ENCODE measurements at regions not wholly inside any gene's neighbourhood (a gene's known extent, or its start where the extent isn't known, plus 50 kb on each side); places are given as distances from the start of the nearest gene placed in this dataset.
A peak's percentile ranks its signal among the peaks of the same experiment; 100 is the strongest.

DNA sequence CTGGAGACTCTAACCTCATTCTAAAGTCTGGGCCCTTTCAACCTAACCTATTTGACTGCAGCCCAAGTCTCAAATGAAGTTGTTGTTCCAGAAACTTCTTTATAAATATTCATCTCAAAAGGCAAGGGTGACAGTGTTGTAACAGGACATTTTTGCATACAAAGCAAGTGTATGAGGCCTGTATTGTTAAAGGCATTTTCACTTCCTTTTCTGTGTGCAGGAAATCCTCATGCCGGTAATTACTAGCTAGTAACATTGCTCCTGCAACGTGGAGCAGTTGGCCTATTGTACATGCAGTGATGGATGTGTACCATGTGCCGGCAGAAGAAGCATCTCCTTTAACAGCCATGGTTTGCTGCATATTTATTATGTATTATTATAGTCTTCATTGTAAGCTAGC is 156.5 kb upstream of the RMST start:
- H3K9me1 ChIP-seq (replicated peaks; ENCODE audit: control insufficient read depth, extremely low read depth, insufficient read depth, low read length) = no peaks in the 10 kb centered on the region
- no peak overlapping the region for H3K27ac ChIP-seq (ENCODE audit: insufficient read depth, low read depth, low read length)
- no peak overlapping the region for H2AFZ ChIP-seq (ENCODE audit: low read depth, low read length)
- no peaks in the 10 kb centered on the region for H3K4me1 ChIP-seq (ENCODE audit: control insufficient read depth, extremely low read depth, insufficient read depth, low read length)
- H3K9ac ChIP-seq (replicated peaks; ENCODE audit: extremely low read depth, insufficient read depth, low read length) = no peak overlapping the region
- ChIA-PET POLR2A (no interaction called here), CTCF (interaction anchor here (1.4 to 2.4 kb wide), 2 partner anchors 316 to 319 kb away, joined by 7 to 14 read pairs; no protein-coding TSS in a partner anchor)
- no peaks in the 10 kb centered on the region for H4K20me1 ChIP-seq (replicated peaks; ENCODE audit: control insufficient read depth, extremely low read depth, insufficient read depth, low read length)
- intact Hi-C loops (cut with micrococcal nuclease) (no loop called here), dilution Hi-C loops (cut with MboI; ENCODE audit: extremely low pct_ligation_motif_present, low sequenced_read_pairs) (no loop called here)
- no peaks in the 10 kb centered on the region for H3K9me3 ChIP-seq (replicated peaks; ENCODE audit: control insufficient read depth, insufficient read depth, low read length)
- H3K4me2 ChIP-seq (ENCODE audit: insufficient read depth, low read length) = no peak overlapping the region
- FAIRE-seq (peak; percentile 76), DNase-seq (ENCODE audit: low read depth, low spot score) (peak; percentile 18)
- H3K4me3 ChIP-seq (replicated peaks in 1 of 3; ENCODE audit: insufficient read depth in 1 of 3, low read depth in 1 of 3, low read length in 3 of 3) = no peak overlapping the region
- H3K79me2 ChIP-seq (ENCODE audit: control insufficient read depth, insufficient read depth, low read length) = no peaks in the 10 kb centered on the region
- no peaks in the 10 kb centered on the region for H3K36me3 ChIP-seq (ENCODE audit: control insufficient read depth in 2 of 2, extremely low read depth in 1 of 2, insufficient read depth in 2 of 2, low read length in 2 of 2)
- peaks cover 0 to 1% of the 10 kb centered on the region in 2 experiments for H3K27me3 ChIP-seq (ENCODE audit: control insufficient read depth in 2 of 2, insufficient read depth in 2 of 2, low read length in 2 of 2)
- no TSS peak for BruUV-seq (replicated peaks)
- no peak for TF ChIP-seq EZH2 (IDR thresholded peaks at IDR 0.05; ENCODE audit: borderline replicate concordance, low read depth, low read length, severe bottlenecking)
- TF ChIP-seq POLR2A (IDR thresholded peaks at IDR 0.05; ENCODE audit: low read depth, low read length) = no peak
- no peak for TF ChIP-seq JUN (IDR thresholded peaks at IDR 0.05; ENCODE audit: borderline replicate concordance, insufficient read depth, insufficient read length, low read depth)
- TF ChIP-seq CTCF (IDR thresholded peaks at IDR 0.05; ENCODE audit: extremely low read depth in 1 of 2, insufficient read depth in 1 of 2, low read depth in 1 of 2, low read length in 2 of 2) = no peak
- no peak for TF ChIP-seq POLR2AphosphoS5 (IDR thresholded peaks at IDR 0.05; ENCODE audit: insufficient read depth, low read depth, low read length)
- no peak for TF ChIP-seq FOS (IDR thresholded peaks at IDR 0.05; ENCODE audit: borderline replicate concordance, insufficient read depth, low read length)
- TF ChIP-seq GATA2 (IDR thresholded peaks at IDR 0.05; ENCODE audit: insufficient read depth, insufficient read length, low read depth, low read length) = no peak
- TF ChIP-seq MYC (IDR thresholded peaks at IDR 0.05; ENCODE audit: low read depth, low read length) = no peak
- TF ChIP-seq MAX (IDR thresholded peaks at IDR 0.05; ENCODE audit: insufficient read depth, insufficient read length) = no peak
